Upper lobe of left lung (tissue), 6 donors: ENCODE measurements at regions not wholly inside any gene's neighbourhood (a gene's known extent, or its start where the extent isn't known, plus 50 kb on each side); places are given as distances from the start of the nearest gene placed in this dataset.

Source experiments
- ATAC-seq, 2 donors: fragments of 200-7000 bp; cut with Tn5 transposase; one replicate each; pipeline ENCODE4 v1.9.1; 2022; ENCODE audit warnings: mild to moderate bottlenecking in 2 of 2, moderate library complexity in 2 of 2; ENCODE audit not compliant: low FRiP score in 2 of 2
- DNase-seq, 2 donors: peaks; one replicate each; pipeline ENCODE4 v3.0.0-alpha.2; 2019 to 2020
- H3K27ac ChIP-seq, 4 donors: fragments of 200-600 bp; sonication (generic); one replicate each; pipeline ENCODE4 v1.5.1; 2016 to 2019
- H3K27me3 ChIP-seq, 4 donors: fragments of 200-600 bp; sonication (generic); one replicate each; pipeline ENCODE4 v1.5.1; 2017 to 2019
- H3K36me3 ChIP-seq, 4 donors: fragments of 200-600 bp; sonication (generic); one replicate each; pipeline ENCODE4 v1.5.1; 2016 to 2019
- H3K4me1 ChIP-seq, 4 donors: fragments of 200-600 bp; sonication (generic); one replicate each; pipeline ENCODE4 v1.5.1; 2018 to 2019
- H3K4me3 ChIP-seq, 4 donors: fragments of 200-600 bp; sonication (generic); one replicate each; pipeline ENCODE4 v1.5.1; 2017 to 2019; ENCODE audit warnings: mild to moderate bottlenecking in 2 of 4, moderate library complexity in 1 of 4
- H3K9me3 ChIP-seq, 4 donors: fragments of 200-600 bp; sonication (generic); one replicate each; pipeline ENCODE4 v1.5.1; 2018 to 2019
- EP300 ChIP-seq, 4 donors: sonication (generic); formaldehyde crosslinking; IDR thresholded peaks; one replicate each; pipeline ENCODE4 v1.5.1; 2017; ENCODE audit warnings: antibody characterized with exemption in 4 of 4, control low read depth in 2 of 4
- POLR2A ChIP-seq, 4 donors: fragments of 450-650 bp; IDR thresholded peaks; one replicate each; pipeline ENCODE4 v1.5.1; 2016 to 2017; ENCODE audit warnings: antibody characterized with exemption in 4 of 4, mild to moderate bottlenecking in 2 of 4
- POLR2AphosphoS5 ChIP-seq, 2 donors: sonication (generic); formaldehyde crosslinking; IDR thresholded peaks; one replicate each; pipeline ENCODE4 v1.5.1; 2017; ENCODE audit warnings: antibody characterized with exemption in 2 of 2
- WGBS, 2 donors: methylation state at CpG; one replicate each; pipeline ENCODE4 v1.1.5; 2017 to 2018; 5-methylcytosine and 5-hydroxymethylcytosine counted together
- TF ChIP-seq, protein P1 (sequence below), 6 experiments: fragments of 450-650 bp in 4 of 6; fragments of 200-600 bp in 2 of 6; sonication (generic) in 2 of 6; IDR thresholded peaks; one replicate each; pipeline ENCODE4 v1.5.1; 2016 to 2019; ENCODE audit warnings: antibody characterized with exemption in 6 of 6
- donor health status: DM: no; HTN: no; CAD: no; lungs with moderate emphysema.
- donor health status: DM: no; HTN: yes; CAD: no; lungs with severe emphysema.

DNA sequence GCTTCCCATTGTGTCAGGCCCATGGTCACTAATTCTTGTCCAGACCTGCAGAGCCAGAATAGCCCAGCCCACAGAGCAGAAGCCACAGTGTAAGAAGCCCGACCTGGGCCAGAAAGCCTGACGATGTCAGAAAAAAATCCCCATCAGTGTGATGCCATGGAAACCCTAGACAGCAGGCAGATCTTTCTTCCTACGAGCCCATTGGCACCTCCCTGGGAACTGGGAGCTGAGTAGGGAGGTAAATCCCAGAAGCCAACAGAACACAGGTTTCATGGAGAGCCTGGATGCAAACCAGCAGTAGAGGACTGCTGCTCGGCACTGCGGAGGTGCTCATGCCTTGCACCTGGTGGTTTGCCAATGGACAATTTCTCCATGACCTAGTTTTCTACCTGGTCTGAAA is 82.2 kb upstream of the SLC22A16 start:
- DNase-seq (no peak), ATAC-seq (no peak)
- H3K36me3 ChIP-seq: no peaks in the 10 kb centered on the region
- H3K9me3 ChIP-seq: no peaks in the 10 kb centered on the region
- H3K4me1 ChIP-seq: no peaks in the 10 kb centered on the region
- no peak overlapping the region for H3K27ac ChIP-seq
- TF ChIP-seq EP300 (IDR thresholded peaks at IDR 0.05) (no peak), POLR2AphosphoS5 (IDR thresholded peaks at IDR 0.05) (no peak), POLR2A (IDR thresholded peaks at IDR 0.05) (no peak)
- TF ChIP-seq, protein P1, sequence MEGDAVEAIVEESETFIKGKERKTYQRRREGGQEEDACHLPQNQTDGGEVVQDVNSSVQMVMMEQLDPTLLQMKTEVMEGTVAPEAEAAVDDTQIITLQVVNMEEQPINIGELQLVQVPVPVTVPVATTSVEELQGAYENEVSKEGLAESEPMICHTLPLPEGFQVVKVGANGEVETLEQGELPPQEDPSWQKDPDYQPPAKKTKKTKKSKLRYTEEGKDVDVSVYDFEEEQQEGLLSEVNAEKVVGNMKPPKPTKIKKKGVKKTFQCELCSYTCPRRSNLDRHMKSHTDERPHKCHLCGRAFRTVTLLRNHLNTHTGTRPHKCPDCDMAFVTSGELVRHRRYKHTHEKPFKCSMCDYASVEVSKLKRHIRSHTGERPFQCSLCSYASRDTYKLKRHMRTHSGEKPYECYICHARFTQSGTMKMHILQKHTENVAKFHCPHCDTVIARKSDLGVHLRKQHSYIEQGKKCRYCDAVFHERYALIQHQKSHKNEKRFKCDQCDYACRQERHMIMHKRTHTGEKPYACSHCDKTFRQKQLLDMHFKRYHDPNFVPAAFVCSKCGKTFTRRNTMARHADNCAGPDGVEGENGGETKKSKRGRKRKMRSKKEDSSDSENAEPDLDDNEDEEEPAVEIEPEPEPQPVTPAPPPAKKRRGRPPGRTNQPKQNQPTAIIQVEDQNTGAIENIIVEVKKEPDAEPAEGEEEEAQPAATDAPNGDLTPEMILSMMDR (IDR thresholded peaks at IDR 0.05): no peak
- WGBS, 2 donors: 88 to 89% methylated on average over 5 of the region's 5 CpGs
- H3K4me3 ChIP-seq: no peak overlapping the region
- no peaks in the 10 kb centered on the region for H3K27me3 ChIP-seq

DNA sequence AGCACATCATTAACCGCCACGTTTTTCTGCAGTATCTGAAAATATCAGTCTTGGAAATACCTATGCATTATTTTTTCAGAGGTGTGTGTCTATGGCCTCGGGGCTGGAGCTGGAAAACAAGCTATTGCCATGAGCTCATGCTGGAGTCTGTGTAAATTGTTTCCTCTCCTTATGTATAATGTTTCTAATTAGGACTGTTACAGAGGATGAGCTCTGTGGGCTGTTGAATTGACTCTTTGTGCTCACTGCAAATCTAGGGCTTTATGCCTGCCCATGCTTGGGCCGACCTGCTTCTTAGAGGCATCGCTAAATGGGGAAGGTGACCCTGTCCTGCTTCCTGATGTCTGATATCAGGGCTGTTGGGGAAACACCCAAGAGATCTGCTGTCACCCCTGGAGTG is 80.8 kb upstream of the SLC22A16 start:
- Histone ChIP-seq H3K4me3 (no peak overlapping the region), H3K4me1 (no peaks in the 10 kb centered on the region), H3K9me3 (no peaks in the 10 kb centered on the region), H3K36me3 (no peaks in the 10 kb centered on the region), H3K27ac (no peak overlapping the region), H3K27me3 (no peaks in the 10 kb centered on the region)
- ATAC-seq: no peak
- no peak for DNase-seq
- 73 to 84% methylated on average over 5 of the region's 5 CpGs for WGBS, 2 donors
- no peak for TF ChIP-seq EP300 (IDR thresholded peaks at IDR 0.05)
- no peak for TF ChIP-seq POLR2AphosphoS5 (IDR thresholded peaks at IDR 0.05)
- TF ChIP-seq POLR2A (IDR thresholded peaks at IDR 0.05): no peak
- TF ChIP-seq, protein P1 (IDR thresholded peaks at IDR 0.05): no peak

GRCh38 chr6:110556317-110557110 is 80.1 kb upstream of the SLC22A16 start:
- TF ChIP-seq POLR2AphosphoS5 (IDR thresholded peaks at IDR 0.05) (no peak), POLR2A (IDR thresholded peaks at IDR 0.05) (no peak), EP300 (IDR thresholded peaks at IDR 0.05) (no peak)
- TF ChIP-seq, protein P1 (IDR thresholded peaks at IDR 0.05): no peak
- Histone ChIP-seq H3K27me3 (no peaks in the 10 kb centered on the region), H3K27ac (no peak overlapping the region), H3K4me3 (no peak overlapping the region), H3K9me3 (no peaks in the 10 kb centered on the region), H3K4me1 (no peaks in the 10 kb centered on the region), H3K36me3 (no peaks in the 10 kb centered on the region)
- no peak for DNase-seq
- 89 to 90% methylated on average over 9 of the region's 9 CpGs for WGBS, 2 donors
- no peak for ATAC-seq

DNA sequence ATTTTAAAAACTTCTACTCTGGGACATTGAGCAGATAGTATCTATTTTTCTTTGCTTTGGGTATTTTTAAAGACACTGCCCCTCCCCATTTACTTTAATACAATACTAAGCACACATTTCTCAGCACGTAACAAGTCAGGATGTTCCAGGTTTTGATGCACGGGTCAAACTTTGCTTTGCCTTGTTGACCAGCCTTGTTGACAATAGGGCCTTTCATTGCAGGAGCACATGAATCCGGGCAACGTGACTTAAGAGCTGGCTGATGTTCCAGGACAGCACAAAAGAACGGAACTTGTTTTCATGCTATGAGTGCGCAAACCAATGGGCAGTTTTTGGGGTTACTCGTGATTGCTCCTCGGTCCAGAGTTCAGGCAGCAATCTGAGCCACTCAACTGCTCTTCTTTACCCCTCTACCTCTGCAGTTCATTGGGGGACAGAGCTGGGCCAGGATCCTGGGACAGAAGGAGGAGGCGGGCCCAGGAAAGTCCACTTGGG is 78.6 kb upstream of the SLC22A16 start:
- 83 to 90% methylated on average over 9 of the region's 9 CpGs for WGBS, 2 donors
- Histone ChIP-seq H3K27me3 (no peaks in the 10 kb centered on the region), H3K9me3 (no peaks in the 10 kb centered on the region), H3K4me3 (no peak overlapping the region), H3K4me1 (no peaks in the 10 kb centered on the region), H3K36me3 (no peaks in the 10 kb centered on the region), H3K27ac (no peak overlapping the region)
- DNase-seq (no peak), ATAC-seq (no peak)
- no peak for TF ChIP-seq POLR2AphosphoS5 (IDR thresholded peaks at IDR 0.05)
- TF ChIP-seq, protein P1 (IDR thresholded peaks at IDR 0.05): no peak
- no peak for TF ChIP-seq EP300 (IDR thresholded peaks at IDR 0.05)
- no peak for TF ChIP-seq POLR2A (IDR thresholded peaks at IDR 0.05)

DNA sequence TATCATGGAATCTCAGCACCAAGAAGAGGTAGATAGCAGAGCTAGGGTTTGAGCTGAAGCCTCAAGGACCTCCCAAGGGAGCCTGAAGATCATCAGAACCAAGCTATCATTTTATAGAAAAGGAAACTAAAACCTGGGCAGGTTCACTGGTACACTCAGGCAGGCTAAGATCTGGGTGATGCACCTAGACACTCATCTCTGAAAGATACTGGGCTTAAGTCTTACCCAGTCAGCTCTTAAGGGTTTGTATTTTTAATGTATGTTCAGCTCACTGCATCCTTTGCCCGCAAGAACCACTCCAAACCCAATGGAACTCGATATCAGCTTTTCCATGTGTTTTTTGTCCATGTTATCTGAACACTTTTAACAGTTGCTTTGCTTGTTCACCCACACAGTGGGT is 78.0 kb upstream of the SLC22A16 start:
- no peaks in the 10 kb centered on the region for H3K27me3 ChIP-seq
- DNase-seq: no peak
- H3K9me3 ChIP-seq: no peaks in the 10 kb centered on the region
- 92 to 94% methylated on average over 2 of the region's 2 CpGs for WGBS, 2 donors
- no peak overlapping the region for H3K4me3 ChIP-seq
- TF ChIP-seq POLR2A (IDR thresholded peaks at IDR 0.05) (no peak), POLR2AphosphoS5 (IDR thresholded peaks at IDR 0.05) (no peak), EP300 (IDR thresholded peaks at IDR 0.05) (no peak)
- TF ChIP-seq, protein P1 (IDR thresholded peaks at IDR 0.05): no peak
- H3K27ac ChIP-seq: no peak overlapping the region
- no peak for ATAC-seq
- no peaks in the 10 kb centered on the region for H3K36me3 ChIP-seq
- no peaks in the 10 kb centered on the region for H3K4me1 ChIP-seq
